Colonic mucosa (tissue), 4 donors: ENCODE measurements at regions not wholly inside any gene's neighbourhood (a gene's known extent, or its start where the extent isn't known, plus 50 kb on each side); places are given as distances from the start of the nearest gene placed in this dataset.

ENCODE experiments used
- DNase-seq: peaks from one replicate; pipeline ENCODE4 v3.0.0-alpha.2; 2020
- H3K27ac ChIP-seq: fragments of 200-600 bp; one replicate; pipeline ENCODE4 v1.8.0; 2021
- H3K27me3 ChIP-seq: fragments of 200-600 bp; one replicate; pipeline ENCODE4 v1.8.0; 2021
- H3K36me3 ChIP-seq: fragments of 200-600 bp; one replicate; pipeline ENCODE4 v1.8.0; 2021
- H3K4me1 ChIP-seq: fragments of 200-600 bp; one replicate; pipeline ENCODE4 v1.8.0; 2021; ENCODE audit warnings: mild to moderate bottlenecking
- H3K4me3 ChIP-seq: fragments of 200-600 bp; one replicate; pipeline ENCODE4 v1.8.0; 2021
- H3K9ac ChIP-seq, 2 donors: one replicate each; pipeline ENCODE4 v1.7.0; 2013; ENCODE audit warnings: control low read depth in 2 of 2, low read depth in 2 of 2, low read length in 2 of 2
- H3K9me3 ChIP-seq: fragments of 200-600 bp; one replicate; pipeline ENCODE4 v1.8.0; 2021
- CTCF ChIP-seq: fragments of 200-600 bp; IDR thresholded peaks from one replicate; pipeline ENCODE4 v1.8.0; 2022; ENCODE audit warnings: antibody characterized with exemption, mild to moderate bottlenecking
- intact Hi-C: fragments of 100-400 bp; cut with DNase I; formaldehyde crosslinking; loops from one replicate; pipeline ENCODE4 v1.14.1; 2022
- donor health status: healthy.
- donor health status: DM: no; HTN: no; CAD: no.
- donor health status: DM: no; HTN: no; CAD: no.

GRCh38 chr3:1469687-1470086, 376.9 kb downstream of the CNTN6 start:
- no peak for TF ChIP-seq CTCF
- no peaks in the 10 kb centered on the region for H3K4me1 ChIP-seq
- H3K27me3 ChIP-seq: no peaks in the 10 kb centered on the region
- H3K9ac ChIP-seq: no peak overlapping the region
- no peak overlapping the region for H3K4me3 ChIP-seq
- no peak overlapping the region for H3K27ac ChIP-seq
- no peaks in the 10 kb centered on the region for H3K9me3 ChIP-seq
- DNase-seq: no peak
- H3K36me3 ChIP-seq: no peaks in the 10 kb centered on the region
- intact Hi-C loops: no loop called here

DNA sequence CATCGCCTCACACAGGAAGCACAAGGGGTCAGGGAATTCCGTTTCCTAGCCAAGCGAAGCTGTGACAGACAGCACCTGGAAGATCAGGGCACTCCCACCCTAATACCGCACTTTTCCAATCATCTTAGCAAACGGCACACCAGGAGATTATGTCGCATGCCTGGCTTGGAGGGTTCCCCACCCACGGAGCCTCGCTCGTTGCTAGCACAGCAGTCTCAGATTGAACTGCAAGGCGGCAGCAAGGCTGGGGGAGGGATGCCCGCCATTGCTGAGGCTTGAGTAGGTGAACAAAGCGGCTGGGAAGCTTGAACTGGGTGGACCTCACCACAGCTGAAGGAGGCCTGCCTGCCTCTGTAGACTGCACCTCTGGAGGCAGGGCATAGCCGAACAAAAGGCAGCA, 384.8 kb downstream of the CNTN6 start:
- H3K36me3 ChIP-seq: no peaks in the 10 kb centered on the region
- no peaks in the 10 kb centered on the region for H3K27me3 ChIP-seq
- H3K27ac ChIP-seq: no peak overlapping the region
- H3K4me1 ChIP-seq: no peaks in the 10 kb centered on the region
- intact Hi-C loops: no loop called here
- no peaks in the 10 kb centered on the region for H3K9me3 ChIP-seq
- no peak overlapping the region for H3K9ac ChIP-seq
- no peak for TF ChIP-seq CTCF
- no peak for DNase-seq
- H3K4me3 ChIP-seq: no peak overlapping the region

GRCh38 chr3:1495466-1495865, 402.6 kb downstream of the CNTN6 start:
- no peak for DNase-seq
- intact Hi-C loops: no loop called here
- no peak overlapping the region for H3K9ac ChIP-seq
- H3K27me3 ChIP-seq: no peaks in the 10 kb centered on the region
- no peak overlapping the region for H3K27ac ChIP-seq
- no peaks in the 10 kb centered on the region for H3K9me3 ChIP-seq
- no peak for TF ChIP-seq CTCF
- H3K4me3 ChIP-seq: no peak overlapping the region
- no peaks in the 10 kb centered on the region for H3K36me3 ChIP-seq
- H3K4me1 ChIP-seq: no peaks in the 10 kb centered on the region

DNA sequence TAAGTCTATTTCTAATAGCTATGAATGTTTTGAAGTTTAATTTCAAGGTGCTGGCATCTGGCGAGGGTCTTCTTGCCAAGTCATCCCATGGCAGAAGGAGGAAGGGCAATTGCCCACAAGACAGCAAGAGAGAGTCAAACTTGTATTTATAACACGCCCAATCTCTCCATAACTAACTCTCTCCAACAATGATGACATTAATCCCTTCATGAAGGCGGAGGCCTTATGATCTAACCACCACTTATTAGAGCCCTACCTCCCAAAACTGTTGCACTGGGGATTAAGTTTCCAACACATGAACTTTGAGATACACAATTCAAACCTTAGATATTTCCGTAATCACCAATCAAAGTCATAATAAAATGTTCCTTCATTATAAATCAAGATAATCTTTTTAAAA, 406.9 kb downstream of the CNTN6 start:
- intact Hi-C loops: no loop called here
- Histone ChIP-seq H3K27me3 (no peaks in the 10 kb centered on the region), H3K4me3 (no peak overlapping the region), H3K9ac (no peak overlapping the region), H3K27ac (no peak overlapping the region), H3K36me3 (no peaks in the 10 kb centered on the region), H3K4me1 (no peaks in the 10 kb centered on the region), H3K9me3 (no peaks in the 10 kb centered on the region)
- no peak for TF ChIP-seq CTCF
- DNase-seq: no peak

DNA sequence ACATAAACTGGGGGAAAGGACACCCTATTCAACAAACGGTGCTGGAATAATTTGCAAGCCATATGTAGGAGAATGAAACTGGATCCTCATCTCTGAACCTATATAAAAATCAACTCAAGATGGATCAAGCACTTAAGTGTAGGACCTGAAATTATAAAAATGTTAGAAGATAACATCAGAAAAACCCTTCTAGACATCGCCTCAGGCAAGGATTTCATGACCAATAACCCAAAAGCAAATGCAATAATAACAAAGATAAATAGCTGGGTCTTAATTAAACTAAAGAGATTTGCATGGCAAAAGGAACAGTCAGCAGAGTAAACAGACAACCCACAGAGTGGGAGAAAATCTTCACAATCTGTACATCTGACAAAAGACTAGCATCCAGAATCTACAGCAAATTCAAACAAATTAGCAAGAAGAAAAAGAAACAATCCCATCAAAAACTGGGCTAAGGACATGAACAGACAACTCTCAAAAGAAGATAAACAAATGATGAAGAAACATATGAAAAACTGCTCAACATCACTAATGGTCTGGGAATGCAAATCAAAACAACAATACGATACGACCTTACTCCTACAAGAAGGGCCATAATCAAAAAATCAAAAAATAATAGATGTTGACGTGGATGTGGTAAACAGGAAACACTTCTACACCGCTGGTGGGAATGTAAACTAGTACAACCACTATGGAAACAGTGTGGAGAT, 408.7 kb downstream of the CNTN6 start:
- no peaks in the 10 kb centered on the region for H3K27me3 ChIP-seq
- no peaks in the 10 kb centered on the region for H3K4me1 ChIP-seq
- H3K27ac ChIP-seq: no peak overlapping the region
- intact Hi-C loops: no loop called here
- no peaks in the 10 kb centered on the region for H3K36me3 ChIP-seq
- no peaks in the 10 kb centered on the region for H3K9me3 ChIP-seq
- no peak overlapping the region for H3K9ac ChIP-seq
- H3K4me3 ChIP-seq: no peak overlapping the region
- TF ChIP-seq CTCF: no peak
- DNase-seq: no peak
